ENCODE measurements at regions not wholly inside any gene's neighbourhood (a gene's known extent, or its start where the extent isn't known, plus 50 kb on each side); places are given as distances from the start of the nearest gene placed in this dataset.

- TF ChIP-seq, protein P1, sequence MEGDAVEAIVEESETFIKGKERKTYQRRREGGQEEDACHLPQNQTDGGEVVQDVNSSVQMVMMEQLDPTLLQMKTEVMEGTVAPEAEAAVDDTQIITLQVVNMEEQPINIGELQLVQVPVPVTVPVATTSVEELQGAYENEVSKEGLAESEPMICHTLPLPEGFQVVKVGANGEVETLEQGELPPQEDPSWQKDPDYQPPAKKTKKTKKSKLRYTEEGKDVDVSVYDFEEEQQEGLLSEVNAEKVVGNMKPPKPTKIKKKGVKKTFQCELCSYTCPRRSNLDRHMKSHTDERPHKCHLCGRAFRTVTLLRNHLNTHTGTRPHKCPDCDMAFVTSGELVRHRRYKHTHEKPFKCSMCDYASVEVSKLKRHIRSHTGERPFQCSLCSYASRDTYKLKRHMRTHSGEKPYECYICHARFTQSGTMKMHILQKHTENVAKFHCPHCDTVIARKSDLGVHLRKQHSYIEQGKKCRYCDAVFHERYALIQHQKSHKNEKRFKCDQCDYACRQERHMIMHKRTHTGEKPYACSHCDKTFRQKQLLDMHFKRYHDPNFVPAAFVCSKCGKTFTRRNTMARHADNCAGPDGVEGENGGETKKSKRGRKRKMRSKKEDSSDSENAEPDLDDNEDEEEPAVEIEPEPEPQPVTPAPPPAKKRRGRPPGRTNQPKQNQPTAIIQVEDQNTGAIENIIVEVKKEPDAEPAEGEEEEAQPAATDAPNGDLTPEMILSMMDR (conservative IDR thresholded peaks at IDR 0.05 in 1 of 2, IDR thresholded peaks at IDR 0.05 in 1 of 2; ENCODE audit: extremely low read depth in 1 of 2, insufficient read depth in 1 of 2, low read depth in 1 of 2, low read length in 2 of 2): no peak
- TF ChIP-seq EZH2 (IDR thresholded peaks at IDR 0.05; ENCODE audit: borderline replicate concordance, low read length): no peak
Measured at GRCh38 chr5:93926831-93927620, 185.6 kb upstream of the POU5F2 start.

Measured in mammary epithelial cell (primary cell).